OCI-LY1 (cell line): ENCODE measurements at regions not wholly inside any gene's neighbourhood (a gene's known extent, or its start where the extent isn't known, plus 50 kb on each side); places are given as distances from the start of the nearest gene placed in this dataset.

Experiments
- H2AFZ ChIP-seq: fragments of 200-600 bp; sonication (generic), shearing (Covaris generic); 2 replicates; pipeline ENCODE4 v1.6.0; 2014; ENCODE audit warnings: antibody characterized with exemption, mild to moderate bottlenecking, low read length
- H3F3A ChIP-seq: fragments of 200-600 bp; sonication (generic), shearing (Covaris generic); 2 replicates; pipeline ENCODE4 v1.6.0; 2014; ENCODE audit warnings: mild to moderate bottlenecking, antibody characterized with exemption, low read length, moderate library complexity; ENCODE audit not compliant: insufficient read depth
- H3K27ac ChIP-seq: fragments of 200-600 bp; sonication (generic); 2 replicates; pipeline ENCODE4 v1.5.1; 2014; ENCODE audit warnings: low read length, mixed run types, mild to moderate bottlenecking, low read depth; ENCODE audit not compliant: poor library complexity, severe bottlenecking
- H3K27me3 ChIP-seq: fragments of 200-600 bp; sonication (generic); 2 replicates; pipeline ENCODE4 v1.6.0; 2014; ENCODE audit warnings: antibody characterized with exemption, mild to moderate bottlenecking, low read length, moderate library complexity; ENCODE audit not compliant: insufficient read depth
- H3K36me3 ChIP-seq: fragments of 200-600 bp; sonication (generic); 2 replicates; pipeline ENCODE4 v1.6.1; 2014; ENCODE audit warnings: mild to moderate bottlenecking, antibody characterized with exemption, low read length, moderate library complexity, mixed read lengths; ENCODE audit not compliant: insufficient read depth
- H3K4me1 ChIP-seq: fragments of 200-600 bp; sonication (generic); 2 replicates; pipeline ENCODE4 v1.5.1; 2014; ENCODE audit warnings: mild to moderate bottlenecking, low read length, moderate library complexity; ENCODE audit not compliant: insufficient read depth, severe bottlenecking
- H3K4me2 ChIP-seq: fragments of 200-600 bp; sonication (generic), shearing (Covaris generic); 2 replicates; pipeline ENCODE4 v1.6.1; 2014; ENCODE audit warnings: low read length
- H3K4me3 ChIP-seq: fragments of 200-600 bp; sonication (generic); 2 replicates; pipeline ENCODE4 v1.5.1; 2014; ENCODE audit warnings: low read length, low read depth, mild to moderate bottlenecking, mixed read lengths; ENCODE audit not compliant: poor library complexity, severe bottlenecking
- H3K79me2 ChIP-seq: fragments of 200-600 bp; shearing (Covaris generic); 2 replicates; pipeline ENCODE4 v1.6.1; 2016; ENCODE audit warnings: mixed run types, low read length, mixed read lengths; ENCODE audit not compliant: insufficient read depth
- H3K9ac ChIP-seq: fragments of 200-600 bp; sonication (generic), shearing (Covaris generic); 2 replicates; pipeline ENCODE4 v1.6.1; 2014; ENCODE audit warnings: mild to moderate bottlenecking, low read length, mixed read lengths
- H3K9me2 ChIP-seq: fragments of 200-600 bp; sonication (generic), shearing (Covaris generic); 2 replicates; pipeline ENCODE4 v1.6.1; 2014; ENCODE audit warnings: low read depth, mild to moderate bottlenecking, low read length, mixed read lengths
- H3K9me3 ChIP-seq: fragments of 200-600 bp; shearing (Covaris generic); 2 replicates; pipeline ENCODE4 v1.6.1; 2014; ENCODE audit warnings: low read length, mixed read lengths
- H4K20me1 ChIP-seq: fragments of 200-600 bp; sonication (generic), shearing (Covaris generic); 2 replicates; pipeline ENCODE4 v1.6.0; 2016; ENCODE audit warnings: mild to moderate bottlenecking, low read length; ENCODE audit not compliant: insufficient read depth
- CTCF ChIP-seq: fragments of 200-600 bp; sonication (generic), shearing (Covaris generic); IDR thresholded peaks from 2 replicates; pipeline ENCODE4 v1.5.1; 2017; ENCODE audit warnings: mild to moderate bottlenecking, antibody characterized with exemption, low read length, moderate library complexity, mixed read lengths
- EZH2 ChIP-seq: fragments of 200-600 bp; sonication (generic), shearing (Covaris generic); IDR thresholded peaks from 2 replicates; pipeline ENCODE4 v1.8.0; 2017; ENCODE audit warnings: borderline replicate concordance, mixed run types, mild to moderate bottlenecking, antibody characterized with exemption, low read length, moderate library complexity, mixed read lengths

GRCh38 chr13:107548338-107548737, 667.0 kb downstream of the LIG4 start:
- H3K4me2 ChIP-seq, result no peak overlapping the region
- no peaks in the 10 kb centered on the region for H3K27me3 ChIP-seq
- no peaks in the 10 kb centered on the region for H3K9me3 ChIP-seq
- no peaks in the 10 kb centered on the region for H3K79me2 ChIP-seq
- H3K9me2 ChIP-seq, result no peaks in the 10 kb centered on the region
- no peaks in the 10 kb centered on the region for H3F3A ChIP-seq
- H3K4me1 ChIP-seq, result no peaks in the 10 kb centered on the region
- no peak overlapping the region for H3K4me3 ChIP-seq
- TF ChIP-seq EZH2, result no peak
- no peak for TF ChIP-seq CTCF
- H3K27ac ChIP-seq, result no peak overlapping the region
- H2AFZ ChIP-seq, result no peak overlapping the region
- no peak overlapping the region for H3K9ac ChIP-seq
- H4K20me1 ChIP-seq, result no peaks in the 10 kb centered on the region
- H3K36me3 ChIP-seq, result no peaks in the 10 kb centered on the region

- no peak overlapping the region for H3K9ac ChIP-seq
- H3K27me3 ChIP-seq, result no peaks in the 10 kb centered on the region
- H3K9me3 ChIP-seq, result no peaks in the 10 kb centered on the region
- H4K20me1 ChIP-seq, result no peaks in the 10 kb centered on the region
- TF ChIP-seq EZH2, result no peak
- TF ChIP-seq CTCF, result no peak
- no peaks in the 10 kb centered on the region for H3K79me2 ChIP-seq
- H3K4me3 ChIP-seq, result no peak overlapping the region
- H3K36me3 ChIP-seq, result no peaks in the 10 kb centered on the region
- no peak overlapping the region for H2AFZ ChIP-seq
- no peak overlapping the region for H3K4me2 ChIP-seq
- H3K4me1 ChIP-seq, result no peaks in the 10 kb centered on the region
- H3K9me2 ChIP-seq, result no peaks in the 10 kb centered on the region
- H3K27ac ChIP-seq, result no peak overlapping the region
- no peaks in the 10 kb centered on the region for H3F3A ChIP-seq
Measured at GRCh38 chr13:107545946-107546502, 669.3 kb downstream of the LIG4 start.

DNA sequence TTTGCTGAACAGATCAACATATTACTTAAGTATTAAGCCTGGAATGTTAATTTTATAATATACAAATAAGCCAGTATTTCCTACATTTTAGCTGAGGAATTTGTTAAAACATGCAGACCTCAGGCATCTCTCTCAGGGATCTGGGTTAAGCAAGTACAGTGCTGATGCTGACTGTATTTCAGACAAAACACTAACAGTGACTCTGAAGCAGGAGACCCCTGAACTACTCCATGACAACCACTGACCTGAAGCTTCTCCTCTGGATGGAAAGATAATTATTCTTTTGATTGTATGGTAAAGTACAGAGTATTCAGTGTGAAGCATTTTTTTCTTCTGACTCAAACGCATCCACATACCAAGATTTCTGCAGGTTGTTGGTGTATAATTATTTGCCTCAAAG, 680.8 kb downstream of the LIG4 start:
- Histone ChIP-seq H4K20me1 (no peaks in the 10 kb centered on the region), H3K9me2 (no peaks in the 10 kb centered on the region; the same call in 1 of the 2 replicates), H3K9me3 (no peaks in the 10 kb centered on the region), H3F3A (no peaks in the 10 kb centered on the region), H3K27me3 (no peaks in the 10 kb centered on the region), H3K36me3 (no peaks in the 10 kb centered on the region), H2AFZ (no peak overlapping the region), H3K79me2 (no peaks in the 10 kb centered on the region), H3K4me1 (no peaks in the 10 kb centered on the region), H3K4me3 (no peak overlapping the region), H3K4me2 (no peak overlapping the region), H3K9ac (no peak overlapping the region), H3K27ac (no peak overlapping the region)
- TF ChIP-seq CTCF (no peak), EZH2 (no peak)
